GM19328 (cell line): ENCODE measurements at regions not wholly inside any gene's neighbourhood (a gene's known extent, or its start where the extent isn't known, plus 50 kb on each side); places are given as distances from the start of the nearest gene placed in this dataset.
"Not testable (repeated sequence)": the region's sequence is repeated elsewhere in the genome, so short reads cannot be mapped to it uniquely, and the experiment has no call there.

Source experiments
- ATAC-seq: cut with Tn5 transposase; IDR thresholded peaks from one replicate; pipeline ENCODE4 v1.9.1; 2021; ENCODE audit warnings: mild to moderate bottlenecking, moderate library complexity; ENCODE audit not compliant: unreplicated experiment

DNA sequence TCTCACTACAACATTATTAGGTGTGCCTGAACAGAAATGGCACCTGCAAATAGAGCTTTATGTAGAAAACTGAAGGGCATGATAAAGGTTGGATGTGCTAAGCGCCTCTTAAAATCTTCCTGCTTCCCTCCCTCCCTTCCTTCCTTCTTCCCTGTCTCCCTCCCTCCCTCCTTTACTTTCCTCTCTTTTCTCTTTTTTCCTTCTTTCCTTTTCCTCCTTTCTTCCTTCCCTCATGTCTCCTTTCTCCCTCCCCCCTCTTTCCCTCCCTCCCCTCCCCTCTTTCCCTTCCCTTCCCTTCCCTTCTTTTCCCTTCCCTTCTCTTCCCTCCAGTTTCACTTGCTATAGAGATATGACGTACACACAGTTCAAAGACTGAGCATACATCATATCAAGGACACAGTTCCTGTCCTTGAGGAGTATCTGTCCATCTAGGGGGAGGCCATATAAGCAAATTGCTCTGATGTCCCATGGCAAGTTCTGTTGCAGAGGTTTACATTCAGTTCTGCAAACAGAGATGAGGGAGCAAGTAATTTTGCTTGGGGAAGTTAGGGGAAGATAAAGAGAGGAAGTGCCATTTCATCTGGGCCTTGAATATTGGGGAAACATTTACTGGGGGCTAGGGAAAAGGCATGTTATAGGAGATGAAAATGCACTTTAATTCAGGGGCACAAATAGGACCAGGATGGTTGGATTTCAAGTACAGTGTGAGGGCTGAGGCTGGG lies 79.0 kb upstream of the EEF1E1 start:
- no peak for ATAC-seq

DNA sequence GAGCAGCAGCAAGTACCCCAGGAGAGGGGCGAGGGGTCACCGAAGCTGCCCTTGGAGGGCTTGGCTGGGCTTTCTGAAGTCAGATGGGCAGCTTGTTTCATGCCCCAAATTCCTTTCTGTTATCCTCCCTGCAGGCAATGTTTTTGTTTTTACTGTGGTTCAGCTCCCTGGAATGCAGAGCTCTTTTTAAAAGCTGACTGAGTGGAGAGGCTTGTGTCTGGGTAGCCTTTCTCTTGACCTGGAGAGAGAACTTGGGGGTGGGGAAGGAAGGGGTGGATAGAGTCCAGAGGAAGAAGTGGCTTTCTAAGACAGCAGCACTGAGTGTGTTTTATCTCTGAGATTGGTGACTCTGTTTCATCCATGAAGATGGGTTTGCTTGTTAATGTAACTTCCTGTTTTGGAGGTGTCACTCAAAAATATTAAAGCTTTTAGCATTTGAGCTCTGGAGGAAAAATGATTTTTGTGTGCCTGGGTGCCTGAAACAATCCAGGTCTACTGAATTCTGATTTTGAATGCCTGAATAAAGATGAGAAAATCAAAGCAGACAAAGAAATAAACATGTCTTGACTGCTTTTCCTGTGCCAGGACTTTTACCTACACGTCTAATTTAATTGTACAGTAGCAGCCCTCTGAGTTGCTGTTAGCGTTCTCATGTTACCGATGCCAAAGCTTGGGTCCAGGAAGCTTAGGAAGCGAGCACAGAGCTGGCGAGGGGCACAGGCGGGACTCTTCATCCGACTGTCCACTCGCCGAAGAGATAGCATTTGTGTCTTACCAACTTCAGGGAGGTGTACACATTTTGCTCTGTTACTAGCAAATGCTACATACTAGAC lies 78.2 kb upstream of the EEF1E1 start:
- no peak for ATAC-seq

DNA sequence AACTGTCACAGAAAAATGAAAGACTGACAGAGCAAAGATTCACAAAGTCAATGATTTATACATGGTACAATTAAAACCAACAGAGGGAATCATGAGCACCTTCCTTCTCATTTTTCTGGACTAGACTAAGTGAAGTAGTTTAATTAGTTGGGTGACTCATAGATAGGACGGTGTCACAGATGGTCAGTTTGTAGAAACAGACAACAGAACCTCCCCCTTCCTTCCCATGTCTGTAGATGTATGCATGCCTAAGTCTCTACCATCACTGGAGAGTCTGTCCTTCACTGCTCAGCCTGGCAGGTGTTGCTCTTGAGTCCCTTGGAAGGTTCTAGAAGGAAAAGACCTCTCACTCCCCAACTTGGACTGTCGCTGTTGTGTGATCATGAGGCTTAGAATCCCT lies 75.4 kb upstream of the EEF1E1 start:
- ATAC-seq, result no peak

DNA sequence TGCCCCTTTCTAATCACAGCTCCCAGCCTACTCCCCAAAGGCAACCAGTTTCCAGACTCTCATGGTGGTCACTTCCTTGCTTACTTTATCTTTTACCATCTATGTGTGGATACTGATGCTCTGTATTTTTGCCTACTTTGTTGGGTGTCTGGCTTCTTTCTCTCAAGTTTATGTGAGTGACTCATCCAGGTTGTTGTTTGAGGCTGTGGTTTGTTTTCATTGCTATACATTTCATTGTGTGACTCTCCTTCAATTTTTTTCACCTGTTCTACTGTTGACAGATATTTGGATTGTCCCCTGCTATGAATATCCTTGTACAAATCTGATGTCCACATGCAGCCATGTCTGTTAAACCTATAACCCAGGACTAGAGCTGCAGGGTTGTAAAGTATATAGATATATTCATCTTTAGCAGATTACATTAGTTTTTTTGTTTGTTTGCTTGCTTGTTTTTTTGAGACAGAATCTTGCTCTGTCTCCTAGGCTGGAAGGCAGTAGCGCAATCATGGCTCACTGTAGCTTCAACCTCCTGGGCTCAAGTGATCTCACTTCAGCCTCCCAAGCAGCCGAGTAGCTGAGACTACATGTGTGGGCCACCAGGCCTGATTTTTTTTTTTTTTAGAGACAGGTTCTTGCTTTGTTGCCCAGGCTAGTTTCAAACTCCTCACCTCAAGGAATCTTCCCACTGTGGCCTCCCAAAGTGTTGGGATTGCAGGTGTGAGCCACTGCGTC lies 72.9 kb upstream of the EEF1E1 start:
- no peak for ATAC-seq

DNA sequence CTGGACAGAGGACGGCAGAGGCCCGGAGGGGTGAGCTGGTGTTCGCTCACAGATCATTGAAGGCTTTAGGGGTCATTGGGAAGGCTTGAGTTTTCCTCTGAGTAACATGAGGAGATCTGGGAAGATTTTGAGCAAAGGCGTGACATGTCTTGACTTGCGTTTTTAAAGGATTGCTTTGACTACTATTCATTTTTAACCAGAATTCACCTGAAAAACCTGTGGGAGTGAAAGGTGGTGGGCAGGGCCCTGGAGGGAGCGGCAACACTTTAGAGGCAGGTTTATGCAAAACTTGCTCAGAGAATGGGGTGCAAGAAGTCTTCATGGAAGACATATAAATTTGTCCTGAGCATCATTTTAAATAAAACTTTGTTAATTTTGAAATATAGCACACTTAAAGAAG lies 72.2 kb upstream of the EEF1E1 start:
- ATAC-seq, result no peak

DNA sequence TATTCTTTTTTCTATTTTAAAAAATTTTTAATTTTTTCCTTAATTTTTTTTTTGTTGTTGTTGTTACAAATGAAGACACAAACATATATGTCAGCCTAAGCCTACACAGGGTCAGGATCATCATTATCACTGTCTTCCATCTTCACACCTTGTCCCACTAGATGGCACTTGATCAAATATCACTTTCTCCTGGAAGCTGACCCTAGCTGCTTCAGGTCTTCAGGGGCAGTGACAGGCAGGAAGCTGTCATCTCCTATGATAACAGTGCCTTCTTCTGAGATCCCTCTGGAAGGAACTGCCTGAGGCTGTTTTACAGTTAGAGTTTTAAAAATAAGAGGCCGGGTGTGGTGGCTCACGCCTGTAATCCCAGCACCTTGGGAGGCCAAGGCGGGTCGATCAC lies 70.2 kb upstream of the EEF1E1 start:
- no peak for ATAC-seq

DNA sequence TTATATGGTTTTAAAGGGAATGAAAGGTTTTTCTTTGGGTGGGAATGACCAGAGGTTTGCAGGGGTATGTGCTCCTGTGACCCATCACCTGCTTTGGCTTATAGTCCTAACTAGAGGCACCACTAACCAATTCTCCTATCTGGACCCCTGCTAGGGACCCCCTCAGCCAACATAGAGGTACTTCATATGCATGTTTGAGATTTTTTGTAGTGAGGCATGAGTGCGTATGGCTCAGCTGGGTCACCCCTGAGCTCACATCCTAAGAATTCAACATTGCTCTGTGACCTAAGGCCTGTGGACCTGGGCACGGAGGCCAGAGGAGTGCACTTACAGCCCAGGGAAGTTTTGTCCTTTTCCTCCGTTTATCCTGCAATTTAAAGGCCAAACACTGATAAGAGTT lies 68.4 kb upstream of the EEF1E1 start:
- no peak for ATAC-seq

DNA sequence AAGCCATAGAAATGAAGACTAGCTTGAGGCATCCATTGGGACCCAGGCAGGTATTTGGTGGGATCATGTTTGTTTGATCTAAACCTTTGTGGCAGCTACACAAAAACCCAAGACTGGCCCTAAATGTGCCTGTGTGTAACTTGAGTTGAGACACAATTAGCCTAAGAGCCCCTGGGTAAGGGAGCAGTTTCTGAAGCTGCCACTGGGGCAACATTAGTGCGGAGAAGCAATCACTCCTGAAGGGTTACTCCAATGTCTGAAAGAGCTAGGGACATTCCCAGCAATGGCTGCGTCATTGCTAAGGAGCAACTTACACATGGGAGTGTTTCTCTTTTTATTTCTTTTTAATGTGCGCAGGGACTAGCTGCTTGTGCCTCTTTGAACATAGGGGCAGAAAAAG lies 67.9 kb upstream of the EEF1E1 start:
- no peak for ATAC-seq

DNA sequence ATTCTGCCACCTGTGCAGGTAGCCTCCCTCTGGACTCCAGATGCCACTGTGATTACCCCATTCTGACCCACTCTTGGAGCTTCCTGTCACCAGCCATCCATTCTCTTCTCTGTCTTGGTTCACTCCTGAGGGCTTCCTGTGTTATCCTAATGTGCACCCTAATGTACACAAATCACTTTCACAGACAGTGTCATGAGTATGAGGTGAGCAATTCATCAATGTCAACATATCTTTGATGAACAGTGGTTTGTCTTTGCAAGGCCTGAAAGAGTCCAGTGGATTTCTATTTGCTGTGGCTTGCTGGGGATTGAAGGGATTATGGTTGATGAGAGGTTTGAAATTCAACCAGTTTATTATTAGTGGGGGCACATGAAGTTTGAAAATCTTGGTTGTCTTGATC lies 63.8 kb upstream of the EEF1E1 start:
- ATAC-seq, result no peak

DNA sequence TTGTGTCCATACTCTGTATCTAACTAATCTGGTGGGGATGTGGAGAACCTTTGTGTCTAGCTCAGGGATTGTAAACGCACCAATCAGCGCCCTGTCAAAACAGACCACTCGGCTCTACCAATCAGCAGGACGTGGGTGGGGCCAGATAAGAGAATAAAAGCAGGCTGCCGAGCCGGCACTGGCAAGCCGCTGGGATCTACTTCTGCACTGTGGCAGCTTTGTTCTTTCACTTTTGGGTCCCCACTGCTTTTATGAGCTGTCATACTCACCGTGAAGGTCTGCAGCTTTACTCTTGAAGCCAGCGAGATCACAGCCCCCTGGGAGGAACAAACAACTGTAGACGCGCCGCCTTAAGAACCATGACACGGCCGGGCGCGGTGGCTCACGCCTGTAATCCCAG lies 62.7 kb upstream of the EEF1E1 start:
- not testable (repeated sequence) for ATAC-seq

DNA sequence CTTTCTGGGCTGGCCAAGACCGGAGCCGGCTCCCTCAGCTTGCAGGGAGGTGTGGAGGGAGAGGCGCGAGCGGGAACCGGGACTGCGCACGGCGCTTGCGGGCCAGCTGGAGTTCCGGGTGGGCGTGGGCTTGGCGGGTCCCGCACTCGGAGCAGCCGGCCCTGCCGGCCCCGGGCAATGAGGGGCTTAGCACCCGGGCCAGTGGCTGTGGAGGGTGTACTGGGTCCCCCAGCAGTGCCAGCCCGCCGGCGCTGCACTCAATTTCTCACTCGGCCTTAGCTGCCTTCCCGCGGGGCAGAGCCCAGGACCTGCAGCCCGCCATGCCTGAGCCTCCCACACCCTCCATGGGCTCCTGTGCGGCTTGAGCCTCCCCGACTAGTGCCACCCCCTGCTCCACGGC lies 61.9 kb upstream of the EEF1E1 start:
- not testable (repeated sequence) for ATAC-seq

DNA sequence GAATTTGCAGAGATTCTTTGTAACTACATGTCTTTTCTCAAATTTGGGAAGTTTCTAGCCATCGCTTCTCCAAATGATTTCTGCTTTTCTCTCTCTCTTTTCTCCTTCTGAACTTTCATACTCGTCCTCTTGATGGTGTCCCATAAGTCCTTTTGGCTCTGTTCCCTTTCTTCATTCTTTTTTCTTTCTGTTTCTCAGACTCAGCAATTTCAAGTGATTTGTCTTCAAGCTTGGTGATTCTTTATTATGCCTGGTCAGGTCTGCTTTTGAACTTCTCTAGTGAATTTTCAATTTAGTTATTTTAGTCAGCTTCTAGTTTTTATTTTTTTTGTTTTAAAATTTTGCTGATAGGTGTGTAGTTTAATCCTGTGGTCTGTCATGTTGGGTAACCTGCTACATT lies 57.6 kb upstream of the EEF1E1 start:
- no peak for ATAC-seq

DNA sequence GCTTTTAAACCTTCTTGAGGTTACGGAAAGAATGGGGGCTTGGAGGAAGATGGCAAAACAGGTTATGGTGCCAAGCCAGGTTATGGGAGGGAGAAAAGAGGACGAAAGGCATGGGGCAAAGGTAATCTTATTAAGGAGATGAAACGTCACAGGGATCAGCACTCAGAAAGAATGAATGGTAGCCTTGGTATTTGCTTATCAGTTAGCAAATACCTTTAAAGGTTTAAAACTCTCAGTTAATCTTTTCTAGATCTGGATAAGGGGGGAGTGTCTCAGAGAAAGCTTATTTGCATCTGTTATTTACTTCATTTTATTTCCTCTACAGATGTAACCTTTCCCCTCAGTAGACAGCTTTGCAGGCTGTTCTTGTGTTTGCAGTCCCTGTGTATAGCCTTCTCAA lies 55.5 kb upstream of the EEF1E1 start:
- ATAC-seq, result no peak

DNA sequence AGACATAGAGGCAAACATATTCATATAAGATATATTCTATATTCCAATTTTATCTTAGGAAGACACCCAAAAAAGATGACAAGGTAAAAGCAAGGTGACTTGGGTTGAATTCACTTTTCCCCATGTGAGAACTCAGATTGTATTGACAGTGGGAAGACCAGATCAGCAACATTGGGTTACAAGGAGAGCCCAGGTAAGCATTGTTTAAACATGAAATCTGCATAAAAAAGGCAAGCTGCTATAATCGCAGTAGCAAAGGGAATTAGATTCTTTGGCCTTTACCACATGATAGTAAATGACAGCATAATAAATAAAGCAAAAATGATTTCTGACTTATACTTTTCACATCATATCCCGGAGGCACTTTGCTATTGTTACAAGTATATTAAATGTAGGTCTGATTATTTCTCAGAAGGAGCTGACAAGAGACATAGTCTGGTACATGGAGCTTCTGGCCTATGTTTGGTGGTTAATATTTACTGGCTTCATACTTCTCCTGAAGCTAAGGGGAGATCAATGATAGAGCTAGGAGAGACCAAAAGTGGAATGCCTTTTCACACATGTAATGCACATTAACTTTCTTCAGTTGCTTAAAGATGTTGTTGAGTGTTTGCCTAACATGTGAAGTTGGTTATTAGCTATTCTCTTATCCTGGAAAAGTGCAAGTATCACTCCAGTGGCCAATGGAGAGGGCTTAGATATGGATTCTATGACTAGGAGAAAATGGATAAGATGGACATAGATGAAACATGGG lies 53.1 kb upstream of the EEF1E1 start:
- no peak for ATAC-seq
